ENCODE measurements at regions not wholly inside any gene's neighbourhood (a gene's known extent, or its start where the extent isn't known, plus 50 kb on each side); places are given as distances from the start of the nearest gene placed in this dataset.

GRCh38 chr6:109296971-109297372, 85.3 kb downstream of the CD164 start:
- in situ Hi-C loops (cut with HindIII; ENCODE audit: low pct_unique_long_range_greater_than_20kb, low sequenced_read_pairs): no loop called here
- BruUV-seq (replicated peaks): no TSS peak
- ChIA-PET CTCF (no interaction called here), POLR2A (no interaction called here)
- DNase-seq (ENCODE audit: low read depth, low spot score): no peak
- H3K36me3 ChIP-seq (ENCODE audit: control insufficient read depth, insufficient read depth, low read length): no peaks in the 10 kb centered on the region
- no peak overlapping the region for H3K4me3 ChIP-seq (ENCODE audit: low read depth in 2 of 2, low read length in 2 of 2)
- intact Hi-C loops (cut with micrococcal nuclease; ENCODE audit: unreplicated experiment): no loop called here
- TF ChIP-seq SIN3A (IDR thresholded peaks at IDR 0.05; ENCODE audit: borderline replicate concordance, insufficient read depth, low read depth, low read length) (no peak), POLR2AphosphoS5 (IDR thresholded peaks at IDR 0.05; ENCODE audit: low read depth, low read length) (no peak), TCF7L2 (IDR thresholded peaks at IDR 0.05; ENCODE audit: low read depth, low read length) (no peak)
- TF ChIP-seq, protein P1, sequence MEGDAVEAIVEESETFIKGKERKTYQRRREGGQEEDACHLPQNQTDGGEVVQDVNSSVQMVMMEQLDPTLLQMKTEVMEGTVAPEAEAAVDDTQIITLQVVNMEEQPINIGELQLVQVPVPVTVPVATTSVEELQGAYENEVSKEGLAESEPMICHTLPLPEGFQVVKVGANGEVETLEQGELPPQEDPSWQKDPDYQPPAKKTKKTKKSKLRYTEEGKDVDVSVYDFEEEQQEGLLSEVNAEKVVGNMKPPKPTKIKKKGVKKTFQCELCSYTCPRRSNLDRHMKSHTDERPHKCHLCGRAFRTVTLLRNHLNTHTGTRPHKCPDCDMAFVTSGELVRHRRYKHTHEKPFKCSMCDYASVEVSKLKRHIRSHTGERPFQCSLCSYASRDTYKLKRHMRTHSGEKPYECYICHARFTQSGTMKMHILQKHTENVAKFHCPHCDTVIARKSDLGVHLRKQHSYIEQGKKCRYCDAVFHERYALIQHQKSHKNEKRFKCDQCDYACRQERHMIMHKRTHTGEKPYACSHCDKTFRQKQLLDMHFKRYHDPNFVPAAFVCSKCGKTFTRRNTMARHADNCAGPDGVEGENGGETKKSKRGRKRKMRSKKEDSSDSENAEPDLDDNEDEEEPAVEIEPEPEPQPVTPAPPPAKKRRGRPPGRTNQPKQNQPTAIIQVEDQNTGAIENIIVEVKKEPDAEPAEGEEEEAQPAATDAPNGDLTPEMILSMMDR (IDR thresholded peaks at IDR 0.05): no peak
- TF ChIP-seq, protein P2, sequence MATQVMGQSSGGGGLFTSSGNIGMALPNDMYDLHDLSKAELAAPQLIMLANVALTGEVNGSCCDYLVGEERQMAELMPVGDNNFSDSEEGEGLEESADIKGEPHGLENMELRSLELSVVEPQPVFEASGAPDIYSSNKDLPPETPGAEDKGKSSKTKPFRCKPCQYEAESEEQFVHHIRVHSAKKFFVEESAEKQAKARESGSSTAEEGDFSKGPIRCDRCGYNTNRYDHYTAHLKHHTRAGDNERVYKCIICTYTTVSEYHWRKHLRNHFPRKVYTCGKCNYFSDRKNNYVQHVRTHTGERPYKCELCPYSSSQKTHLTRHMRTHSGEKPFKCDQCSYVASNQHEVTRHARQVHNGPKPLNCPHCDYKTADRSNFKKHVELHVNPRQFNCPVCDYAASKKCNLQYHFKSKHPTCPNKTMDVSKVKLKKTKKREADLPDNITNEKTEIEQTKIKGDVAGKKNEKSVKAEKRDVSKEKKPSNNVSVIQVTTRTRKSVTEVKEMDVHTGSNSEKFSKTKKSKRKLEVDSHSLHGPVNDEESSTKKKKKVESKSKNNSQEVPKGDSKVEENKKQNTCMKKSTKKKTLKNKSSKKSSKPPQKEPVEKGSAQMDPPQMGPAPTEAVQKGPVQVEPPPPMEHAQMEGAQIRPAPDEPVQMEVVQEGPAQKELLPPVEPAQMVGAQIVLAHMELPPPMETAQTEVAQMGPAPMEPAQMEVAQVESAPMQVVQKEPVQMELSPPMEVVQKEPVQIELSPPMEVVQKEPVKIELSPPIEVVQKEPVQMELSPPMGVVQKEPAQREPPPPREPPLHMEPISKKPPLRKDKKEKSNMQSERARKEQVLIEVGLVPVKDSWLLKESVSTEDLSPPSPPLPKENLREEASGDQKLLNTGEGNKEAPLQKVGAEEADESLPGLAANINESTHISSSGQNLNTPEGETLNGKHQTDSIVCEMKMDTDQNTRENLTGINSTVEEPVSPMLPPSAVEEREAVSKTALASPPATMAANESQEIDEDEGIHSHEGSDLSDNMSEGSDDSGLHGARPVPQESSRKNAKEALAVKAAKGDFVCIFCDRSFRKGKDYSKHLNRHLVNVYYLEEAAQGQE (IDR thresholded peaks at IDR 0.05; ENCODE audit: insufficient read depth in 1 of 2, low read depth in 2 of 2, low read length in 1 of 2): no peak
- peaks cover 15% of the 10 kb centered on the region for H3K27me3 ChIP-seq (ENCODE audit: control insufficient read depth, insufficient read depth, low read length)
- H3K9me3 ChIP-seq (ENCODE audit: control insufficient read depth, insufficient read depth, low read depth, low read length): no peaks in the 10 kb centered on the region
- ATAC-seq: no peak
- no peak overlapping the region for H3K27ac ChIP-seq (ENCODE audit: low read length)
- H3K4me1 ChIP-seq (ENCODE audit: control insufficient read depth, insufficient read depth, low read length): no peaks in the 10 kb centered on the region

GRCh38 chr6:109296452-109296851, 85.8 kb downstream of the CD164 start:
- DNase-seq (ENCODE audit: low read depth, low spot score) (no peak), ATAC-seq (no peak)
- intact Hi-C loops (cut with micrococcal nuclease; ENCODE audit: unreplicated experiment): no loop called here
- CTCF ChIA-PET: no interaction called here
- no peaks in the 10 kb centered on the region for H3K9me3 ChIP-seq (ENCODE audit: control insufficient read depth, insufficient read depth, low read depth, low read length)
- in situ Hi-C loops (cut with HindIII; ENCODE audit: low pct_unique_long_range_greater_than_20kb, low sequenced_read_pairs): no loop called here
- TF ChIP-seq TCF7L2 (IDR thresholded peaks at IDR 0.05; ENCODE audit: low read depth, low read length): no peak
- no peak for TF ChIP-seq POLR2AphosphoS5 (IDR thresholded peaks at IDR 0.05; ENCODE audit: low read depth, low read length)
- TF ChIP-seq, protein P1 (IDR thresholded peaks at IDR 0.05): no peak
- no peak for TF ChIP-seq SIN3A (IDR thresholded peaks at IDR 0.05; ENCODE audit: borderline replicate concordance, insufficient read depth, low read depth, low read length)
- TF ChIP-seq, protein P2 (IDR thresholded peaks at IDR 0.05; ENCODE audit: insufficient read depth in 1 of 2, low read depth in 2 of 2, low read length in 1 of 2): no peak
- H3K36me3 ChIP-seq (ENCODE audit: control insufficient read depth, insufficient read depth, low read length): no peaks in the 10 kb centered on the region
- POLR2A ChIA-PET: no interaction called here
- no peak overlapping the region for H3K4me3 ChIP-seq (ENCODE audit: low read depth in 2 of 2, low read length in 2 of 2)
- H3K4me1 ChIP-seq (ENCODE audit: control insufficient read depth, insufficient read depth, low read length): no peaks in the 10 kb centered on the region
- peaks cover 13% of the 10 kb centered on the region for H3K27me3 ChIP-seq (ENCODE audit: control insufficient read depth, insufficient read depth, low read length)
- BruUV-seq (replicated peaks): no TSS peak
- no peak overlapping the region for H3K27ac ChIP-seq (ENCODE audit: low read length)
